Esophagus (tissue), 2 donors: ENCODE measurements at regions not wholly inside any gene's neighbourhood (a gene's known extent, or its start where the extent isn't known, plus 50 kb on each side); places are given as distances from the start of the nearest gene placed in this dataset.

Experiments used
- H3K27ac ChIP-seq, 2 donors: one replicate each; pipeline ENCODE4 v1.5.1; 2013; ENCODE audit warnings: low read depth in 2 of 2, mild to moderate bottlenecking in 2 of 2, inconsistent platforms in 1 of 2, low read length in 1 of 2, moderate library complexity in 1 of 2
- H3K27me3 ChIP-seq, 2 donors: one replicate each; pipeline ENCODE4 v1.6.1; 2013; ENCODE audit warnings: low read length in 2 of 2, control low read depth in 1 of 2, mild to moderate bottlenecking in 1 of 2; ENCODE audit not compliant: insufficient read depth in 2 of 2, control insufficient read depth in 1 of 2
- H3K36me3 ChIP-seq, 2 donors: one replicate each; pipeline ENCODE4 v1.6.1; 2013; ENCODE audit warnings: low read length in 1 of 2; ENCODE audit not compliant: control insufficient read depth in 2 of 2, insufficient read depth in 2 of 2
- H3K4me1 ChIP-seq, 2 donors: one replicate each; pipeline ENCODE4 v1.6.1; 2013; ENCODE audit warnings: low read length in 1 of 2; ENCODE audit not compliant: control insufficient read depth in 2 of 2, insufficient read depth in 2 of 2
- H3K4me3 ChIP-seq, 2 donors: one replicate each; pipeline ENCODE4 v1.5.1; 2013; ENCODE audit warnings: low read length in 2 of 2, mild to moderate bottlenecking in 2 of 2, low read depth in 1 of 2, moderate library complexity in 1 of 2
- H3K9me3 ChIP-seq, 2 donors: one replicate each; pipeline ENCODE4 v1.6.1; 2013; ENCODE audit warnings: mild to moderate bottlenecking in 2 of 2, low read depth in 1 of 2, low read length in 1 of 2, moderate library complexity in 1 of 2; ENCODE audit not compliant: control insufficient read depth in 2 of 2, insufficient read depth in 1 of 2
- WGBS, 2 donors: extraction: QIAGEN DNeasy Blood & Tissue Kit; methylation state at CpG; one replicate each; pipeline ENCODE4 v1.1.7; 2013; 5-methylcytosine and 5-hydroxymethylcytosine counted together
- donor health status: healthy with polysubstance abuse.
- donor health status: Bipolar disorder and iron deficiency.

- Histone ChIP-seq H3K9me3 (no peaks in the 10 kb centered on the region), H3K27ac (no peak overlapping the region), H3K4me1 (no peaks in the 10 kb centered on the region), H3K4me3 (no peak overlapping the region), H3K36me3 (no peaks in the 10 kb centered on the region), H3K27me3 (no peaks in the 10 kb centered on the region)
- 62 to 65% methylated on average over 7 of the region's 7 CpGs for WGBS, 2 donors
These were observed 172.4 kb downstream of the PMP22 start for GRCh38 chr17:15092762-15093161.

GRCh38 chr17:15092261-15092660 is 172.9 kb downstream of the PMP22 start:
- 77 to 81% methylated on average over 2 of the region's 2 CpGs for WGBS, 2 donors
- H3K4me1 ChIP-seq = no peaks in the 10 kb centered on the region
- no peak overlapping the region for H3K4me3 ChIP-seq
- H3K9me3 ChIP-seq = peaks cover 0 to 3% of the 10 kb centered on the region in 2 donors
- no peak overlapping the region for H3K27ac ChIP-seq
- no peaks in the 10 kb centered on the region for H3K36me3 ChIP-seq
- no peaks in the 10 kb centered on the region for H3K27me3 ChIP-seq

GRCh38 chr17:15091825-15092224 is 173.3 kb downstream of the PMP22 start:
- H3K36me3 ChIP-seq = no peaks in the 10 kb centered on the region
- no peaks in the 10 kb centered on the region for H3K27me3 ChIP-seq
- H3K27ac ChIP-seq = no peak overlapping the region
- H3K4me1 ChIP-seq = no peaks in the 10 kb centered on the region
- peaks cover 0 to 3% of the 10 kb centered on the region in 2 donors for H3K9me3 ChIP-seq
- 78 to 83% methylated on average over 2 of the region's 2 CpGs for WGBS, 2 donors
- H3K4me3 ChIP-seq = no peak overlapping the region

GRCh38 chr17:15090533-15090932 is 174.6 kb downstream of the PMP22 start:
- H3K36me3 ChIP-seq = no peaks in the 10 kb centered on the region
- H3K9me3 ChIP-seq = peaks cover 0 to 3% of the 10 kb centered on the region in 2 donors
- WGBS, 2 donors = 87 to 88% methylated on average over 8 of the region's 8 CpGs
- H3K4me1 ChIP-seq = no peaks in the 10 kb centered on the region
- no peak overlapping the region for H3K4me3 ChIP-seq
- H3K27ac ChIP-seq = no peak overlapping the region
- no peaks in the 10 kb centered on the region for H3K27me3 ChIP-seq

DNA sequence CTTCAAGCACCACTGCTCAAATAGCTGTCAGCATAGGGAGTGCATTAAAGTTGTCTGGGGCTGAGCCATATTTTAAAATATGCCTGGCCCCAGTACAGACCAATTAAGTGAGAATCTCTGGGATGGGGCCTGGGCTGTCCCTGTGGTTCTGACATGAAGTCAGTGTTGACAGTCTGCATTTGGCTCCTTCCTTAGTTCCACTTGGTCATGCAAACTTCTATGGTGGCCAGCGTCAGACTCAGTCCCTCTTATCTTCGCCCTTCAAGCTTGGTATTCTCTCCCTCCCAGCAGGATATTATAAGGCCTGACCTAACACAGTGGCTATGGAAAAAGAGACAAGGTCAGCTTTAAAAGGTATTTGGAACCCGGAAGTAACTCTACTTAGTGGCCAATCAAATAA is 177.2 kb downstream of the PMP22 start:
- Histone ChIP-seq H3K4me3 (no peak overlapping the region), H3K36me3 (no peaks in the 10 kb centered on the region), H3K9me3 (peaks cover 0 to 3% of the 10 kb centered on the region in 2 donors), H3K4me1 (no peaks in the 10 kb centered on the region), H3K27ac (no peak overlapping the region), H3K27me3 (no peaks in the 10 kb centered on the region)
- WGBS, 2 donors = 86 to 87% methylated on average over 3 of the region's 3 CpGs

DNA sequence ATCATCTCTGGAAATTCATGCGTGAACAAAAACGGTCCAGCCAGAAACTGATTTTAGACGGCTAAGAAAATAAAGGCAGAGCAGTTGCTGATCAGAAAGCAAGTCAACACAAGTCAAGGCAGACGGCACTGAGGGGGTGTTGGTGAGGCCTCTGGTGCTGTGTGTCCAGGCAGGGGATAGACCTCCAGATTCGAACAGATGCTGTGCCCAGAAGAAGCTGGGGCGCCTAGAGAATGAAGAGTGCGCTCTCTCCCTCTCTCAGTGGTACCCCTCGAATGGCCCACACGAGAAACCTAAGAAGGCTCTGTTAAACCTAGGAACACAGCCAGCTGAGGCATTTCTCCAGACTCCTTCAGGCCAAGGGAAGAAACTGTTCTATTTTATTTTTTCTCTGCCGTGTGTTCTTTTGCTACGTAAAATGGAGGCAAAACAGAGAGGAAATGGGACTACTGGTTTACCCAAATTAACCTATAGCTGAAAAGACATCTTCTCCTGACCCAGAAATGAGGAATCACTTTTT is 178.3 kb downstream of the PMP22 start:
- Histone ChIP-seq H3K4me1 (no peaks in the 10 kb centered on the region), H3K27me3 (no peaks in the 10 kb centered on the region), H3K4me3 (no peak overlapping the region), H3K27ac (no peak overlapping the region), H3K9me3 (peaks cover 0 to 3% of the 10 kb centered on the region in 2 donors), H3K36me3 (no peaks in the 10 kb centered on the region)
- 54 to 62% methylated on average over 11 of the region's 11 CpGs for WGBS, 2 donors

DNA sequence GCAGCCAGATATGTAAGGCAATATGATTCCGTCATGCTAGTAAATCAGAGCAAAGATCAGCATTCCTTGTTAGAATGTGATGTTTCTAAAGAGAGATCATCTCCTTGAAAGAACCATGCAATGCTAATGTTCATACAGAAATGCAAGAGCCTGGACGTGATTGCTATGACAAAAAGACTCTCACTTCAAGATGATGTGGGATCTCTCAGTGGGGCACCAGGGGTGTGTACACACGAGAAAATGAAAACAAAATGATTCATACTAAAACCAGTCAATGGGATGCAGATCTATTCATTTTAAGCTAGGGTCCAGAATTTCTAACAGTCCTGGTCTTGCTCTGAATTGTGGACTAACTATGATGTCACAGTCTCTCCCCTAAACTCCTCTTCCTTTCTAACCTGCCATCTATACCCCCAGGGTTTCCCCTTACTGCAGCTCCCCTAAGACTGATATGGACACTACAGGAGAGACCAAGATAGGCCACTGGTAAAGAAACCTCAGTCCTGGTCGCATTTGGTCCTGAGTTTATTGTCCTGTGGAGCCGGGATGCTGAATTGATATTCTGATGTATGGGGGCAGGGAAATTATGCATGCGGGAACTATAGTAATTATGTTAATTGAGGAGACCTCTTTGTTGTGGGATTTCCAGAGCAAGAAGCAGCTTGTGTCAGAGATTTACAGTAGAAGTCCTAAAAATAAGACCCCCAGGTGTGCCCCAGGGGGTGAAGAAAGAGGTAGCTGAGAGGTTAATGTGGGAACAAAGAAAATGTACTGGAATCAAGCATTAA is 179.0 kb downstream of the PMP22 start:
- no peaks in the 10 kb centered on the region for H3K4me1 ChIP-seq
- H3K27ac ChIP-seq = no peak overlapping the region
- H3K4me3 ChIP-seq = no peak overlapping the region
- H3K27me3 ChIP-seq = no peaks in the 10 kb centered on the region
- peaks cover 0 to 3% of the 10 kb centered on the region in 2 donors for H3K9me3 ChIP-seq
- H3K36me3 ChIP-seq = no peaks in the 10 kb centered on the region
- 73 to 75% methylated on average over 6 of the region's 6 CpGs for WGBS, 2 donors

GRCh38 chr17:15083225-15083624 is 181.9 kb downstream of the PMP22 start:
- Histone ChIP-seq H3K36me3 (no peaks in the 10 kb centered on the region), H3K4me1 (no peaks in the 10 kb centered on the region)
- 58 to 66% methylated on average over 5 of the region's 5 CpGs for WGBS, 2 donors

GRCh38 chr17:15081008-15081407 is 184.1 kb downstream of the PMP22 start:
- H3K4me1 ChIP-seq = no peaks in the 10 kb centered on the region
- H3K36me3 ChIP-seq = no peaks in the 10 kb centered on the region
- H3K4me3 ChIP-seq = no peak overlapping the region
- no peaks in the 10 kb centered on the region for H3K9me3 ChIP-seq
- H3K27ac ChIP-seq = no peak overlapping the region
- H3K27me3 ChIP-seq = no peaks in the 10 kb centered on the region
- WGBS, 2 donors = 68 to 82% methylated on average over 3 of the region's 3 CpGs

More at GRCh38 chr17:15083225-15083624, 181.9 kb downstream of the PMP22 start:
- no peaks in the 10 kb centered on the region for H3K27me3 ChIP-seq
- no peak overlapping the region for H3K27ac ChIP-seq
- H3K4me3 ChIP-seq = no peak overlapping the region
- peaks cover 0 to 3% of the 10 kb centered on the region in 2 donors for H3K9me3 ChIP-seq

- H3K9me3 ChIP-seq = no peaks in the 10 kb centered on the region
- H3K4me3 ChIP-seq = no peak overlapping the region
- H3K36me3 ChIP-seq = no peaks in the 10 kb centered on the region
- 60 to 69% methylated on average over 5 of the region's 5 CpGs for WGBS, 2 donors
- H3K4me1 ChIP-seq = no peaks in the 10 kb centered on the region
- no peak overlapping the region for H3K27ac ChIP-seq
- no peaks in the 10 kb centered on the region for H3K27me3 ChIP-seq
These were observed 186.6 kb downstream of the PMP22 start for GRCh38 chr17:15078570-15078969.
